Naive B cell (primary cell): ENCODE measurements at regions not wholly inside any gene's neighbourhood (a gene's known extent, or its start where the extent isn't known, plus 50 kb on each side); places are given as distances from the start of the nearest gene placed in this dataset.

ENCODE experiments used
- ATAC-seq, 2 donors: fragments of 150-1000 bp; cut with Tn5 transposase; 2 replicates each; pipeline ENCODE4 v1.10.0; 2021; ENCODE audit warnings: low read depth in 2 of 2, mild to moderate bottlenecking in 2 of 2, moderate library complexity in 2 of 2
- DNase-seq: peaks from one replicate; pipeline ENCODE4 v3.0.0; 2022
- H3K27ac Mint-ChIP-seq, 6 donors: one replicate each; pipeline ENCODE4 v1.8.0; 2020 to 2022; ENCODE audit warnings: mild to moderate bottlenecking in 6 of 6, mixed read lengths in 6 of 6, moderate library complexity in 5 of 6, inconsistent platforms in 2 of 6
- H3K27me3 Mint-ChIP-seq, 3 donors: one replicate each; pipeline ENCODE4 v1.8.0; 2021 to 2022; ENCODE audit warnings: mixed read lengths in 3 of 3, mild to moderate bottlenecking in 1 of 3
- H3K36me3 Mint-ChIP-seq, 2 donors: one replicate each; pipeline ENCODE4 v1.8.0; 2020 to 2022; ENCODE audit warnings: mixed read lengths in 2 of 2, inconsistent platforms in 1 of 2, mild to moderate bottlenecking in 1 of 2
- H3K4me1 Mint-ChIP-seq, 3 donors: one replicate each; pipeline ENCODE4 v1.8.0; 2020 to 2022; ENCODE audit warnings: mixed read lengths in 3 of 3, inconsistent platforms in 1 of 3, mild to moderate bottlenecking in 1 of 3, moderate library complexity in 1 of 3
- H3K4me3 Mint-ChIP-seq, 8 donors: one replicate each; pipeline ENCODE4 v1.8.0; 2020 to 2022; ENCODE audit warnings: mild to moderate bottlenecking in 8 of 8, mixed read lengths in 8 of 8, moderate library complexity in 8 of 8, inconsistent platforms in 2 of 8
- H3K9me3 Mint-ChIP-seq, 7 donors: one replicate each; pipeline ENCODE4 v1.8.0; 2020 to 2022; ENCODE audit warnings: mixed read lengths in 7 of 7, mild to moderate bottlenecking in 5 of 7, inconsistent platforms in 2 of 7, moderate library complexity in 1 of 7

DNA sequence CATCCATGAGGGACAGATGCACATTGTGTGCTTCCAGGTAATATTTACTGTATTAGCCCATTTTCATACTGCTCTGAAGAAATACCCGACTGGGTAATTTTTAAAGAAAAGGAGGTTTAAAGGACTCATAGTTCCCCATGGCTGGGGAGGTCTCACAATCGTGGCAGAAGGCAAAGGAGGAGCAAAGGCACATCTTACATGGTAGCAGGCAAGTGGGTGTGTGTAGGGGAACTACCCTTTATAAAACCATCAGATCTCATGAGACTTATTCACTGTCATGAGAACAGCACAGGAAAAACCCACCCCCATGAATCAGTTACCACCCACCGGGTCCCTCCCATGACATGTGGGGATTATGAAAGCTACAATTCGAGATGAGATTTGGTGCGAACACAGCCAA, 148.8 kb upstream of the FBXL17 start:
- no peak overlapping the region for H3K4me3 Mint-ChIP-seq
- H3K4me1 Mint-ChIP-seq: no peaks in the 10 kb centered on the region
- ATAC-seq (no peak), DNase-seq (no peak)
- no peak overlapping the region for H3K27ac Mint-ChIP-seq
- peaks cover 6 to 20% (median 15%) of the 10 kb centered on the region in 7 donors for H3K9me3 Mint-ChIP-seq
- peaks cover 0 to 18% (median 7%) of the 10 kb centered on the region in 3 donors for H3K27me3 Mint-ChIP-seq
- peaks cover 5 to 10% of the 10 kb centered on the region in 2 donors for H3K36me3 Mint-ChIP-seq

- peaks cover 0 to 16% (median 7%) of the 10 kb centered on the region in 3 donors for H3K27me3 Mint-ChIP-seq
- H3K27ac Mint-ChIP-seq: no peak overlapping the region
- ATAC-seq: no peak
- no peak for DNase-seq
- no peak overlapping the region for H3K4me3 Mint-ChIP-seq
- peaks cover 6 to 24% (median 17%) of the 10 kb centered on the region in 7 donors for H3K9me3 Mint-ChIP-seq
- H3K4me1 Mint-ChIP-seq: peaks cover 0 to 3% (median 0%) of the 10 kb centered on the region in 3 donors
- H3K36me3 Mint-ChIP-seq: peaks cover 5 to 10% of the 10 kb centered on the region in 2 donors
Measured at GRCh38 chr5:108529381-108529780, 147.5 kb upstream of the FBXL17 start.

- no peak overlapping the region for H3K27ac Mint-ChIP-seq
- H3K4me1 Mint-ChIP-seq: peaks cover 0 to 9% (median 3%) of the 10 kb centered on the region in 3 donors
- peaks cover 0 to 16% (median 7%) of the 10 kb centered on the region in 3 donors for H3K27me3 Mint-ChIP-seq
- peaks cover 6 to 24% (median 17%) of the 10 kb centered on the region in 7 donors for H3K9me3 Mint-ChIP-seq
- peaks cover 5 to 10% of the 10 kb centered on the region in 2 donors for H3K36me3 Mint-ChIP-seq
- no peak overlapping the region for H3K4me3 Mint-ChIP-seq
- ATAC-seq (no peak), DNase-seq (no peak)
Measured at GRCh38 chr5:108528655-108529054, 146.8 kb upstream of the FBXL17 start.

DNA sequence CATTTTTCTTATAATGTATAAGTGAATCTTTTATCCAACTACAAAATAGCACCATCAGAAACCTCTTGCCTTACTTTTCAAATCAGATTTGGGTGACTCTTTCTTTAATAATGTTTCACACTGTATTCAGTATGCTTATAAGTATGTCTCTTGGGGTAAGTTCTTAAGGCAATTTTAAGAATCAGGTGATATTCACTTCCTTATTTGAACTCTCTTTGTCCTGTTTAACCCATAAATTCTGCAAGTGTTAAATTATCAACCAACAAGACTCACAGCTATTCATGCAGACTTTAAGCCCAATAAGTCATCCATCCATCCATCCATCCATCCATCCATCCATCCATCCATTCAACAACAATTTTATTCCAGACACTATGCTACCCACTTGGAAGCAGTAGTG, 142.7 kb upstream of the FBXL17 start:
- H3K27me3 Mint-ChIP-seq: peaks cover 0 to 5% (median 0%) of the 10 kb centered on the region in 3 donors

GRCh38 chr5:108523360-108523759, 141.5 kb upstream of the FBXL17 start:
- H3K4me3 Mint-ChIP-seq: no peak overlapping the region
- no peak overlapping the region for H3K27ac Mint-ChIP-seq
- H3K36me3 Mint-ChIP-seq: peaks cover 5 to 10% of the 10 kb centered on the region in 2 donors
- peaks cover 6 to 24% (median 17%) of the 10 kb centered on the region in 7 donors for H3K9me3 Mint-ChIP-seq
- H3K27me3 Mint-ChIP-seq: peaks cover 0 to 4% (median 3%) of the 10 kb centered on the region in 3 donors
- ATAC-seq (no peak), DNase-seq (no peak)
- H3K4me1 Mint-ChIP-seq: peaks cover 7 to 20% (median 20%) of the 10 kb centered on the region in 3 donors

More for the DNA sequence above, 142.7 kb upstream of the FBXL17 start:
- Mint-ChIP-seq H3K36me3 (peaks cover 5 to 10% of the 10 kb centered on the region in 2 donors), H3K4me1 (peaks cover 7 to 20% (median 20%) of the 10 kb centered on the region in 3 donors), H3K4me3 (no peak overlapping the region), H3K9me3 (peaks cover 6 to 24% (median 17%) of the 10 kb centered on the region in 7 donors), H3K27ac (peak overlapping the region in 1 of 6 donors; percentile 16)
- no peak for DNase-seq
- ATAC-seq: no peak

GRCh38 chr5:108521841-108522506, 140.1 kb upstream of the FBXL17 start:
- Mint-ChIP-seq H3K36me3 (peaks cover 5 to 10% of the 10 kb centered on the region in 2 donors), H3K9me3 (peaks cover 6 to 16% (median 11%) of the 10 kb centered on the region in 7 donors), H3K27ac (peak overlapping the region in 1 of 6 donors; percentile 41), H3K27me3 (peaks cover 0 to 10% (median 7%) of the 10 kb centered on the region in 3 donors), H3K4me3 (no peak overlapping the region), H3K4me1 (peaks cover 7 to 20% (median 20%) of the 10 kb centered on the region in 3 donors)
- DNase-seq: peak; percentile 7
- peak; percentile 27 to 46 for ATAC-seq

DNA sequence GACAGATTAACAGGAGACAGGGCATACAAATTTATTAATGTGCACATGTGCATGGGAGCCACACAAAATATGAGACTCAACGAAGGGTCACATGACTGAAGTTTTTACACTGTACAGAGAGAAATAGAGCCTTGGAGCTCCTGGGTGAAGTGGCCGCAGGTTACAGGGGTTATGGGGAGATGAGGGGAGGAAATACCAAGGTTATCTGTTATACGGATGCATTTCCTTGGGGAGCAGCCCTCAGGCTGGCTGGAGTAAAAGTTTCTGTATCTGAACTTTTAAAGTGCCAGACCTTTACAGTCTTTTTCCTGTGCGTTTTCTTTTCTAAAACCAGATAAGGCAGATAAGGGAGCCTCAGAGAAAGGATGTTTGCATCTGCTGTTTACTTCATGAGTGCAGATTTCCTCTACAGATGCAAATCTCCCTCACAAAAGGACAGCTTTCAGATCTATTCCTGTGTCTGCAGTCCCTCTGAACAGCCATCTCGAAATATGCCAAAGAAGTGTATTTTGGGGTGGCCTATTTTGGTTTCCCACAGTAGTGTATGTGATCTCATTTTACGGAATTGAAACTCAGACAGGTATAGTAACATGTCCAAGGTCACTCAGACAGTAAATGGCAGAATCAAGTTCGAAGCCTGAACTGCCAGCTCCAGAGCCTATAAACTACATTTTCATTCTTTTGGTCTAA, 139.3 kb upstream of the FBXL17 start:
- H3K27ac Mint-ChIP-seq: peak overlapping the region in 3 of 6 donors; percentile 51 to 73 (median 51)
- no peak for DNase-seq
- H3K4me3 Mint-ChIP-seq: peak overlapping the region in 2 of 8 donors; percentile 46 to 53
- H3K36me3 Mint-ChIP-seq: peaks cover 0 to 3% of the 10 kb centered on the region in 2 donors
- peaks cover 0 to 16% (median 7%) of the 10 kb centered on the region in 3 donors for H3K27me3 Mint-ChIP-seq
- H3K9me3 Mint-ChIP-seq: peaks cover 1 to 9% (median 4%) of the 10 kb centered on the region in 7 donors
- H3K4me1 Mint-ChIP-seq: peaks cover 7 to 20% (median 20%) of the 10 kb centered on the region in 3 donors
- peak; percentile 65 to 78 for ATAC-seq

DNA sequence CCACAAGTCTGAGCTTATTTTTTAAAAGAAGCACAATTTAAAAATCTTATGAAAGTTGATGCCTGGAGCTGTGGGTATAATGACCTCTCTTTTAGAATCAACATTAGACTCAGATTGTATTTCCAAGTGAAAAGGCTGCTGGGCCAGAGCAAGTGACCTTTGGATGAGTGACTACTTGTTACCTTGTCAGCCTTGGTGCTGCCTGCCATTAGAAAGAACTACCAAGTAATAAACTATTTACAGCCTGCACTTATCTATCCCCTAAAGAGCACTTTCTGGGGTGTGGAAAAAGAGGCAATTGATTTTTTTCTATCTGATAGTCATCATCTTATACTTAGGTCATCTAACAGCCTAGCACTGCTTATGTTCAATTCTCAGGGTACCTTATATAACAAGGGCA, 134.9 kb upstream of the FBXL17 start:
- ATAC-seq (no peak), DNase-seq (no peak)
- Mint-ChIP-seq H3K27ac (no peak overlapping the region), H3K4me1 (peaks cover 7 to 11% (median 10%) of the 10 kb centered on the region in 3 donors), H3K27me3 (peaks cover 6 to 31% (median 15%) of the 10 kb centered on the region in 3 donors), H3K9me3 (peaks cover 0 to 4% (median 0%) of the 10 kb centered on the region in 7 donors), H3K36me3 (no peaks in the 10 kb centered on the region), H3K4me3 (no peak overlapping the region)

- Mint-ChIP-seq H3K4me3 (no peak overlapping the region), H3K4me1 (peaks cover 0 to 3% (median 0%) of the 10 kb centered on the region in 3 donors), H3K27ac (no peak overlapping the region), H3K36me3 (no peaks in the 10 kb centered on the region), H3K27me3 (peaks cover 8 to 36% (median 15%) of the 10 kb centered on the region in 3 donors), H3K9me3 (peaks cover 0 to 4% (median 0%) of the 10 kb centered on the region in 7 donors)
- DNase-seq: no peak
- no peak for ATAC-seq
Measured at GRCh38 chr5:108515517-108516105, 133.7 kb upstream of the FBXL17 start.

DNA sequence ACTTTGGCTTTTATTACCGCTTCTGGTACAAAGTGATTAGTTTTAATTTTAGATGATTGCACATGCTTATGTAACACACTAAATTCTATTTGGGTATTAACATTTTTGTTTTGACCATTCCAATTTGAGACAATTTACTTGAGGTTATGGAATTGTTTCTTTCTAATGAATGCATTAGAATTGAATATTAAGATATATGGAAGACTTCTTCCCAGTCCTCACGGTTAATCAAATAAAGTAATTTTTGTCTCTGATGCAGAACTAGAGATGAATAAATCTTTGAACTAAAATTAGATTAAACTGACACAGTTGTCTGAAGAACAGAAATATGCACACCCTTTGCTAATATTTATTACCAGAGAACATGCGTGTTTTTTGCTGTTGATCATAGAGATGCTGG, 127.1 kb upstream of the FBXL17 start:
- DNase-seq (no peak), ATAC-seq (no peak)
- H3K9me3 Mint-ChIP-seq: peaks cover 0 to 4% (median 0%) of the 10 kb centered on the region in 7 donors
- H3K4me1 Mint-ChIP-seq: no peaks in the 10 kb centered on the region
- H3K36me3 Mint-ChIP-seq: no peaks in the 10 kb centered on the region
- H3K27ac Mint-ChIP-seq: no peak overlapping the region
- H3K4me3 Mint-ChIP-seq: no peak overlapping the region
- H3K27me3 Mint-ChIP-seq: peaks cover 8 to 30% (median 29%) of the 10 kb centered on the region in 3 donors

GRCh38 chr5:108507631-108508030, 125.7 kb upstream of the FBXL17 start:
- no peak for DNase-seq
- Mint-ChIP-seq H3K9me3 (peaks cover 0 to 4% (median 0%) of the 10 kb centered on the region in 7 donors), H3K27ac (no peak overlapping the region), H3K36me3 (no peaks in the 10 kb centered on the region), H3K4me1 (no peaks in the 10 kb centered on the region), H3K27me3 (peaks cover 8 to 30% (median 27%) of the 10 kb centered on the region in 3 donors), H3K4me3 (no peak overlapping the region)
- no peak for ATAC-seq

DNA sequence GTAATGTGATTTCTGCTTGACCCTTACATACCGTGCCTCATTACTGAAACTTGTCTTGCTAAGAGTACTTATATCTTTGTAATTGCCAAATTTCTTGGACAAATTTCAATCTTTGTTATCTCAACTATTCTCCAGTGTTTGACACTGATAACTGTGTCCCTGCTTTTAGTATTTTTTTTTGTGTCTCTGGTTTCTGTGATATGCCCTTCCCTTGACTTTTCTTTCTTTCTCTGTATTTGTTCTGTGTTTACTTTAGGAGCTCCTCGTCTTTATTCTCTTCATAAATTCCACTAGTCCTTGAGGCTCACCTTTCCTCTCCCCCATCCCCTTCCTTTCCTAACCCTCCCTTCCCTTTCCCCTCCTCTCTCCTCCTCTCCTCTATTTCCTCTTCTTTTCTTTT, 123.7 kb upstream of the FBXL17 start:
- Mint-ChIP-seq H3K27me3 (peaks cover 4 to 22% (median 14%) of the 10 kb centered on the region in 3 donors), H3K4me1 (no peaks in the 10 kb centered on the region), H3K9me3 (peaks cover 0 to 15% (median 6%) of the 10 kb centered on the region in 7 donors), H3K36me3 (no peaks in the 10 kb centered on the region), H3K27ac (no peak overlapping the region), H3K4me3 (no peak overlapping the region)
- no peak for ATAC-seq
- no peak for DNase-seq

- Mint-ChIP-seq H3K27ac (no peak overlapping the region), H3K4me1 (no peaks in the 10 kb centered on the region), H3K36me3 (no peaks in the 10 kb centered on the region), H3K4me3 (no peak overlapping the region), H3K27me3 (peaks cover 4 to 22% (median 12%) of the 10 kb centered on the region in 3 donors), H3K9me3 (peaks cover 0 to 15% (median 6%) of the 10 kb centered on the region in 7 donors)
- DNase-seq (no peak), ATAC-seq (no peak)
Measured at GRCh38 chr5:108504974-108505373, 123.1 kb upstream of the FBXL17 start.
